Spleen (tissue), 7 donors: ENCODE measurements at regions not wholly inside any gene's neighbourhood (a gene's known extent, or its start where the extent isn't known, plus 50 kb on each side); places are given as distances from the start of the nearest gene placed in this dataset.

Experiments
- POLR2A ChIP-seq, 3 donors: fragments of 450-650 bp; IDR thresholded peaks; one replicate each; pipeline ENCODE4 v1.5.1; 2017; ENCODE audit warnings: antibody characterized with exemption in 3 of 3, mild to moderate bottlenecking in 1 of 3
- POLR2AphosphoS5 ChIP-seq, 3 donors: sonication (generic); formaldehyde crosslinking; IDR thresholded peaks; one replicate each; pipeline ENCODE4 v1.5.1; 2017; ENCODE audit warnings: antibody characterized with exemption in 3 of 3
- TF ChIP-seq, protein P1 (sequence below), 11 experiments: fragments of 200-600 bp in 7 of 11; fragments of 450-650 bp in 4 of 11; sonication (generic) in 4 of 11; IDR thresholded peaks in 8 of 11; conservative IDR thresholded peaks in 3 of 11; 1 replicate in 7 of 11; 2 replicates in 4 of 11; pipeline versions ENCODE4 v1.4.0 to v1.8.0; 2016 to 2021; ENCODE audit warnings: antibody characterized with exemption in 11 of 11, inconsistent platforms in 4 of 11, mild to moderate bottlenecking in 1 of 11
- donor health status: DM: no; HTN: no; CAD: no; lungs with moderate emphysema.
- donor health status: DM: no; HTN: no; CAD: no.
- donor health status: DM: no; HTN: no; CAD: no.

DNA sequence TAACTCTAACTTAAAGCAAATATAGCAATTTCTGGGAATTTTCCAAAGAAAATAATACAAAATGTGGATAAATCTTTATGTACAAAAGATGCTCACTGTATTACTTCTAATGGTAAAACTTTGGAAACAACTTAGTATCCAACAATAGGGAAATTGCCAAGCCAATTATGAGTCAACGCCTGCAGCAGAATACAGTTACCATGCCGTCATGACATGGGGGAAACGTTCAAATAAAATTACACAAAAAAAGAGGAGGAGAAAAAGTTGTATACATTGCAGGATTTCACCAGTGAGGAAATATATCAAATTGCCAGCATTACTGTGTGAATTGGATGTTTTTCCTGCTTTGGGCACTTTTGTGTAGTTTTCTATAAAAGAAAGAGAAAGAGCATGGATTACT lies 469.6 kb downstream of the SOX9 start:
- TF ChIP-seq POLR2AphosphoS5 (IDR thresholded peaks at IDR 0.05) = no peak
- TF ChIP-seq, protein P1, sequence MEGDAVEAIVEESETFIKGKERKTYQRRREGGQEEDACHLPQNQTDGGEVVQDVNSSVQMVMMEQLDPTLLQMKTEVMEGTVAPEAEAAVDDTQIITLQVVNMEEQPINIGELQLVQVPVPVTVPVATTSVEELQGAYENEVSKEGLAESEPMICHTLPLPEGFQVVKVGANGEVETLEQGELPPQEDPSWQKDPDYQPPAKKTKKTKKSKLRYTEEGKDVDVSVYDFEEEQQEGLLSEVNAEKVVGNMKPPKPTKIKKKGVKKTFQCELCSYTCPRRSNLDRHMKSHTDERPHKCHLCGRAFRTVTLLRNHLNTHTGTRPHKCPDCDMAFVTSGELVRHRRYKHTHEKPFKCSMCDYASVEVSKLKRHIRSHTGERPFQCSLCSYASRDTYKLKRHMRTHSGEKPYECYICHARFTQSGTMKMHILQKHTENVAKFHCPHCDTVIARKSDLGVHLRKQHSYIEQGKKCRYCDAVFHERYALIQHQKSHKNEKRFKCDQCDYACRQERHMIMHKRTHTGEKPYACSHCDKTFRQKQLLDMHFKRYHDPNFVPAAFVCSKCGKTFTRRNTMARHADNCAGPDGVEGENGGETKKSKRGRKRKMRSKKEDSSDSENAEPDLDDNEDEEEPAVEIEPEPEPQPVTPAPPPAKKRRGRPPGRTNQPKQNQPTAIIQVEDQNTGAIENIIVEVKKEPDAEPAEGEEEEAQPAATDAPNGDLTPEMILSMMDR (IDR thresholded peaks at IDR 0.05 in 8 of 11, conservative IDR thresholded peaks at IDR 0.05 in 3 of 11) = no peak
- TF ChIP-seq POLR2A (IDR thresholded peaks at IDR 0.05) = no peak
